ENCODE measurements at regions not wholly inside any gene's neighbourhood (a gene's known extent, or its start where the extent isn't known, plus 50 kb on each side); places are given as distances from the start of the nearest gene placed in this dataset.

DNA sequence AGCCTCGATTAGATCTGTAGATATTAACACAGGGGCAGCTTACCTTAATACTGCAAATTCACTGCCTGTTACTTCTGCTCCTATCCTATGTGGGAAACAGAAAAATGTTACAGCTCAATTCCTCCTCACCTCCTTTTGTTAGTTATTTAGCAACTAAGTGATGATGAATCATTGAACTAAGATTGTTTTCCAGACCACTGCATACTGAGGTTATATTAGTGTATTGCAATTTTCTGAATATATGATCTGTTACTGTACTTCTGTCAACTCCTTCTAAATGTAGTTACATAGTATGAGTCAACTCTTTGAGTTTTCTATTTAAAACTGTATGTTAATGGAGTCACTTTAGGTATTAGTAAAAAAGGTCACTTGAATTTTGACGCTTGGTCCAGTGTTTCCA, 331.5 kb upstream of the SLCO3A1 start:
- DNase-seq (ENCODE audit: low read depth): no peak

GRCh38 chr15:91522605-91523332, 330.7 kb upstream of the SLCO3A1 start:
- no peak for DNase-seq (ENCODE audit: low read depth)

DNA sequence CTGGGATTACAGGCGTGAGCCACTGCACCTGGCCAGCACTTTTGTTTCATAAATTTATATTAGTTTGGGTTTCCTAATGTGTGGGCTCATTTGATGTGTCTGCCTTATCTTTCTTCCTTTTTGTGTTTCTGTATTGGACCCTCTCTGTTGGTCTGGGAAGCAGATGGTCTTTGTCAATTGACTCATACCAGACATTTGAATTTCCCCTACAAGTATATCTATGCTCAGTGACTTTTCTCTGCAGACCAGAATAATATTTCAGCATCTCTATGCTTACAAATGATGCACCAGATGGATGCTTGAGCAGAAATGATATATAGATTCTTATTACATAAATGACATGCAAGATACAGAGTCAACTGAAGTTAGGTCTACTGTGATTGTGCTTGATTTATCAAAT, 329.9 kb upstream of the SLCO3A1 start:
- DNase-seq (ENCODE audit: low read depth): no peak

- no peak for DNase-seq (ENCODE audit: low read depth)
Measured at GRCh38 chr15:91524534-91524933, 329.0 kb upstream of the SLCO3A1 start.

- DNase-seq (ENCODE audit: low read depth): no peak
Measured at GRCh38 chr15:91525751-91526150, 327.8 kb upstream of the SLCO3A1 start.

GRCh38 chr15:91526424-91526823, 327.1 kb upstream of the SLCO3A1 start:
- DNase-seq (ENCODE audit: low read depth): no peak

GRCh38 chr15:91528801-91529200, 324.7 kb upstream of the SLCO3A1 start:
- no peak for DNase-seq (ENCODE audit: low read depth)

GRCh38 chr15:91529534-91529933, 324.0 kb upstream of the SLCO3A1 start:
- no peak for DNase-seq (ENCODE audit: low read depth)

- DNase-seq (ENCODE audit: low read depth): no peak
Measured at GRCh38 chr15:91530279-91530678, 323.2 kb upstream of the SLCO3A1 start.

DNA sequence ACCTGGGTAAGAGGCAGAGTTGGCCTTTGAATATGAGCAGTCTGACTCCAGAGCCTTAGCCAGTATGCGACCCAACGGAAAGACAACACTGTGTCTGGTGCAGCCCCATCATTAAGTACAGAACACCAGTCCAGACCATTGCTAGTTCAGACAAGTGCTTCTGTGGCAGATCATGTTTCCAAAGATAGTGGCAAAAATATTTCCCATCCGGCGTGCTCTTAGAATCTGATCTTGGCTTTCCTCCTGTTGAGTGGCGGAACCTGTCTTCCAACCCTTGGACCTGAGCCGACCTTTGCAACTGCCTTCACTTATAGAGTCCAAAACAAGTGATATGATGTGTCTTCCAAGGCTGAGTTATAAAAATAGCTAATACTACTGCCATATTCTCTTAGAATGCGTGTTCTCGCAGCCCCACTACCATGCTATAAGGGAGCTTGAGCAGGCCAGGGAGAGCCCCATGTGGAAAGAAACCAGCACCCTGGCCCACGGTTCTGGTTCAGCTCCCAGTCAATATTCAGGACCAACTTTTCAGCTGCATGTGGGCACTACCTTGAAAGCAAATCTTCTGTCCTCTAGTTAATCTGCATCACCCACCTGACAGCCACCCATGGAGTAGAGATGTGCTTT, 322.4 kb upstream of the SLCO3A1 start:
- DNase-seq (ENCODE audit: low read depth): no peak

DNA sequence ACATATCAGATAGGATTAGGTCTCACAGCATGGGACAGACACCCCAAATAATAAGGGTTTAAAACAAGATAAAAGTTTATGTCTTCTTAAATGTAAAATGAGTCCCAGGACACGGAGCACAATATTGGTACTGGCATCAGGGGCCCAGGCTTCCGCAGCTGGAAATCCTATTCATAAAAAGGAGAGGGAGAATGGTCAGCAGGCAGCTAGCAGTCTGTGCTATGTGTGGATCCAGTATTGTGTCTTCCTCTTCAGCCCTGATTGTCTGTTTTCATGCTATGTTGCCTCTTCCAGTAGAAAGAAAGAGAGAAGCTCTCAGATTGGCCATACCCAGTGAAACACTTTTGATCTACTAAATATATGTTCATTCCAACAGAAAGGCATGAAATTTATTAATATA, 319.3 kb upstream of the SLCO3A1 start:
- DNase-seq (ENCODE audit: low read depth): no peak

DNA sequence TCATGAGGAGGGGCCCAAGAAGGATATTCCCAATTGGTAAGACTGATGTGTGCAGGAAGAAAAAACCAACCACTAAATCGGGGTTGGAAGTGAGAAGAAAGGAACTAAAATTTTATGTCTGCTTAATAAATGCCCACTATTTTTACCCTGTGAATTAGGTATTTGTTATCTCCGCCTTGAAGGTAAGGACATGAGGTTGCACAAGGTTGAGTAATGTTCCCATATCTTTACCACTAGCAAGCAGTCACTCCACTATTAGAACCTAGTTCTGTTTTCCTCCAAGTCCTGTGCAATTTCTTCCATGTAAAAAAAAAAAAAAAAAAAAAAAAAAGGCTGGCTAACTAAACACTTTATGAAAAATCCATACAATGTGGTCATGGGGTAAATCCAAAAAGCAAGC, 318.5 kb upstream of the SLCO3A1 start:
- no peak for DNase-seq (ENCODE audit: low read depth)

- no peak for DNase-seq (ENCODE audit: low read depth)
Measured at GRCh38 chr15:91535856-91536500, 317.5 kb upstream of the SLCO3A1 start.

- DNase-seq (ENCODE audit: low read depth): no peak
Measured at GRCh38 chr15:91537856-91538255, 315.7 kb upstream of the SLCO3A1 start.

DNA sequence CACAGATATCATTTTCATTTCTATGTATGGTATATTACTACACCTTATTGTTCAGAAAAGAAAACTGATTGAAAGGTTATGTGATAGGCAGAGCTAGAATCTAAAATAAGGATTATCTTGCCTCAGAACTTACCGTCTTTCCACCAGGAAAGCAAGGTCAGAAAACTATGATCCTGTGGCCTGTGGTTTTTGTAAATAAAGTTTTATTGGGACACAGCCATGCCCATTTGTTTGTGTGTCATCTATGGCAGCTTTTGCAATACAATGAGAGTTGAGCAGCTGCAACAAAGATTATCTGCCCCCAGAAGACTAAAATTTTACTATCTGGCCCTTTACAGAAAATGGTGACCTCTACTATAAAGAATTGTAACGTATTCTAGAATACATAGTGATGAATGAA, 314.7 kb upstream of the SLCO3A1 start:
- no peak for DNase-seq (ENCODE audit: low read depth)

- no peak for DNase-seq (ENCODE audit: low read depth)
Measured at GRCh38 chr15:91541286-91541685, 312.2 kb upstream of the SLCO3A1 start.

DNA sequence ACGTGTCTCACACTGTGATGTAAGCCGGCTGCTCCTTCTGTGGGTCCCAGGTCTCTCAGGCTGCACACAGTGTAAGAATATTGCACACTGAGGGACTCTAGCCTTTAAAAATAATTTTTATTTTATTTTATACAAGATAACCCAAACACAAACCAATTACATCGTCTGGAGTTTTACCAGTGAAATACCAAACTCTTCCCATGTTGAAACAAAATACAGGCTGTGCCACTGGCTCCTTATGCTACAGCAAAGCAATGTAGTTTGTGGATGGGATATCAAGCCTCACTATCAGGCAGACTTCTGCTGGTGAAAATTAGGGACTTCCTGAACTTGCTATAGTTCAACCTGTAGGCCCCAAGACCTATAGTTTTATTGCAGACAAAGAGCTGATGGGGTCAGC, 311.3 kb upstream of the SLCO3A1 start:
- DNase-seq (ENCODE audit: low read depth): no peak

DNA sequence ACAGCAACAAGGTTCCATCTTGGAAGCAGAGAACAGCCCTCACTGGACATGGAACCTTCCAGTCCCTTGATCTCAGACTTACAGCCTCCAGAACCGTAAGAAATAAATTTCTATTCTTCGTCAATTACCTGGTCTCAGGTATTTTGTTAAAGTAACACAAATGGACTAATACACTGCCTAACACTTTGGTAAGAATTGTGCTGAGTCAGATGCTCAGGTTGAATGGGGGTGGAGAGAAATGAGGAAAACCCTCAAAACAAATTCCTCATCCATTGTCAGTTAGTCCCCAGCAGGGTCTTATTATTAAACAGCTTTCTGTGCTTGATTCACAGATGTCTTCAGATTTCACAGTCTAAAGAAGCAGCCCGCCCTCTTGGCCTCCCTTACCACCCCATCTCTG, 306.2 kb upstream of the SLCO3A1 start:
- no peak for DNase-seq (ENCODE audit: low read depth)

GRCh38 chr15:91548549-91548948, 305.0 kb upstream of the SLCO3A1 start:
- DNase-seq (ENCODE audit: low read depth): no peak

DNA sequence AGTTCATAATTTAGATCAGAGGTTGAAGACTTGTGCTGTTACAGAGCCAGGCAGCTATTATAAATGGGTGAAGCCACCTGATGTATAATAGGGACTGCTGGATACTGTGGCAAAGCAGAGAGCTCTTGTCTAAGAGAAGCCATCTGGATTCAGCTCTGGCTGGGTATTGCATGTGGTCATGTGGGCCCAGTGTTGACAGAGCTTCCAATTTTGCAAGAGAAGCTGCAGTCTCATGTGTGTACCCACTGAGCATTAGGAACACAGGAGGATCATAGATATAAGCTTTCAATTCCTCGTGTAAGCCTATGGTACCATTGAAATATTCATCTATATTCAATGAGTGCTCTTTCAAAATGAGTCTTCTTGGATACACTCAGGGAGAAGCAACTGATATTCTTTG, 303.9 kb upstream of the SLCO3A1 start:
- DNase-seq (ENCODE audit: low read depth): no peak

GRCh38 chr15:91552555-91552954, 301.0 kb upstream of the SLCO3A1 start:
- no peak for DNase-seq (ENCODE audit: low read depth)

DNA sequence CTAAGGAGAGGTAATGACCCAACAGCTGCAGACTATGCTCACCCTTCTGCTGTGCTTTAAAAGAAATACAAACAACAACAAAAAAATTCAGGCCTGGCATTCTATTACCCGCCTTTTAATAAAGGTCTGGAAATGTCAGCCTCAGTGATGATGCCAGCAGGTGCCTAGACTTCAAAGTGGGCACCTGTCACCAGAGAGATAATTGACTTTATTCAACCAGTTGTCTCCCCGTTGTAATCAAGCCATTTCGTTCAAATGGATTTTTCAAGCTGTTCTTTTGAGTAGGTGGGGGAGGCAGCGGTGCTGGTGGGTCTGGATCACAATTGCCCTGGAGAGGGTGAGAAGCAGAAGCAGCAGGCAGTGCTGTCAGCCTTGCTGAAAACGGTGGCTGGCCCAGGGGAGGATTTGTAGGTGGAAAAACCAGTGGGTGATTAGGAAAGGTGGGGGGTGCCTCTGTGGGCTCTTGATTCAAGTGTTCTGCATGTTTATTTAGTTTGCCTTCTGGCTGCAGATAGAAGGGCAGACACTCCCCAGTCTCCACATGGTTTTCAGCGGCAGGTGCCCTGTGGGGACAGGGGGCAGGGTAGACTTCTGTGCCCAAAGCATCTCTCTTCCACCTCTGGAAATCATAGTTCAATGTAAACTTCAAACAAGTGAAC, 300.2 kb upstream of the SLCO3A1 start:
- DNase-seq (ENCODE audit: low read depth): no peak

DNA sequence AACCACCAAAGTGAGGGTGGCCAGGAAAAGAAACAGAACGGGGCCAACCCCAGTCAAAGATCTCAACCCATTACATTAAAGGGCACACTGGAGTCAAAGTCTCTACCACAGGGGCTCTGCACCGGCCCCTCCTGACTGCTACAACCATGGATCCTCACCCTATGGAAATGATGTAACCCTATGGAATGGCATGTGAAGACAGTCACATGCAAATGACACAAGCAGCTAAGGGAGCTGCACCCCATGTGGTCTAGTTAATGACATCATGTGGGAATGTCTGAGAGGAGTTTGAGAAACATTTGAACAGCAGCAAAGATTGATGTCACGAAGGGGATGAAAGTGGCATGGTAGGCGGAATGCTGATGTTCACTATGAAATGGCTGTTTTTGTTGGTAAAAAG, 298.2 kb upstream of the SLCO3A1 start:
- no peak for DNase-seq (ENCODE audit: low read depth)
